ENCODE measurements at regions not wholly inside any gene's neighbourhood (a gene's known extent, or its start where the extent isn't known, plus 50 kb on each side); places are given as distances from the start of the nearest gene placed in this dataset.
"Not testable (repeated sequence)": the region's sequence is repeated elsewhere in the genome, so short reads cannot be mapped to it uniquely, and the experiment has no call there.

DNA sequence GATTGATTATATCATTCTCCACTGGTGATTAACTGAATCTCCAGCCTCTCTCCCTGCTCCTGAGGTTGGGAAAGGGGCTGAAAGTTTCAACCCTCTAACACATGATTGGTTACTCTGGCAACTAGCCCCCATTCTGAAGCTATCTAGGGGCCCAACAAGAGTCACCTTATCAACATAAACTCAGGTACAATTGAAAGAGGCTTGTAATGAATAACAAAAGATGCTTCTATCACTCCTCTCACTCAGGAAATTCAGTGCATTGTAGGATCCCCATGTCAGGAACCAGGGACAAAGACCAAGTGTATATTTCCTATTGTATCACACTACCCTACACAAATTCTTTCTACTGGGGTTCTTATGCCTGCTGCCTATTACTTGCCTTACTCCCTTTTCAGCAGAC, 123.9 kb upstream of the SLC13A1 start (continued):
- TF ChIP-seq ETV6 (conservative IDR thresholded peaks at IDR 0.05 in 1 of 2, IDR thresholded peaks at IDR 0.05 in 1 of 2; ENCODE audit: borderline replicate concordance in 1 of 2, low read depth in 1 of 2) = no peak
- no peak for TF ChIP-seq SPI1 (IDR thresholded peaks at IDR 0.05; ENCODE audit: borderline replicate concordance, insufficient read depth, low read depth, low read length)
- TF ChIP-seq EZH2 (IDR thresholded peaks at IDR 0.05; ENCODE audit: borderline replicate concordance, control insufficient read depth, low read depth, low read length) = no peak
- TF ChIP-seq, protein P1, sequence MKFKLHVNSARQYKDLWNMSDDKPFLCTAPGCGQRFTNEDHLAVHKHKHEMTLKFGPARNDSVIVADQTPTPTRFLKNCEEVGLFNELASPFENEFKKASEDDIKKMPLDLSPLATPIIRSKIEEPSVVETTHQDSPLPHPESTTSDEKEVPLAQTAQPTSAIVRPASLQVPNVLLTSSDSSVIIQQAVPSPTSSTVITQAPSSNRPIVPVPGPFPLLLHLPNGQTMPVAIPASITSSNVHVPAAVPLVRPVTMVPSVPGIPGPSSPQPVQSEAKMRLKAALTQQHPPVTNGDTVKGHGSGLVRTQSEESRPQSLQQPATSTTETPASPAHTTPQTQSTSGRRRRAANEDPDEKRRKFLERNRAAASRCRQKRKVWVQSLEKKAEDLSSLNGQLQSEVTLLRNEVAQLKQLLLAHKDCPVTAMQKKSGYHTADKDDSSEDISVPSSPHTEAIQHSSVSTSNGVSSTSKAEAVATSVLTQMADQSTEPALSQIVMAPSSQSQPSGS (IDR thresholded peaks at IDR 0.05; ENCODE audit: low read length) = no peak

GRCh38 chr7:123321578-123321977, 121.8 kb upstream of the SLC13A1 start:
- H4K20me1 ChIP-seq (ENCODE audit: control insufficient read depth, insufficient read depth); SMC1A ChIA-PET (ENCODE audit: uncharacterized antibody, unreplicated experiment); RAD21 ChIA-PET (ENCODE audit: unreplicated experiment); H3K9ac ChIP-seq (ENCODE audit: control insufficient read depth, insufficient read depth, low read length); H3K36me3 ChIP-seq (ENCODE audit: control insufficient read depth in 2 of 2, insufficient read depth in 2 of 2, low read length in 1 of 2); POLR2A ChIA-PET; H3K27ac ChIP-seq (ENCODE audit: control insufficient read depth, insufficient read depth); ATAC-seq; DNase-seq (ENCODE audit: low read depth, low spot score); H3K9me3 ChIP-seq (replicated peaks; ENCODE audit: control insufficient read depth, insufficient read depth, low read length); H3K4me3 ChIP-seq; H3K4me2 ChIP-seq (ENCODE audit: control insufficient read depth, insufficient read depth); H3K79me2 ChIP-seq (ENCODE audit: control insufficient read depth, insufficient read depth, low read length); H3K27me3 ChIP-seq (replicated peaks in 1 of 2; ENCODE audit: control insufficient read depth in 2 of 2, insufficient read depth in 2 of 2, low read length in 1 of 2); H3K4me1 ChIP-seq (ENCODE audit: control insufficient read depth, insufficient read depth, low read length); in situ Hi-C loops (cut with MboI); intact Hi-C loops (cut with micrococcal nuclease; ENCODE audit: unreplicated experiment); H2AFZ ChIP-seq (ENCODE audit: control insufficient read depth, low read depth, low read length); FAIRE-seq; BruUV-seq (replicated peaks): not testable (repeated sequence)
- CTCF ChIA-PET = interaction anchor here (0.6 to 0.7 kb wide), 2 partner anchors 36 to 871 kb away, joined by 3 to 5 read pairs; no protein-coding TSS in a partner anchor
- 36% methylated on average over 5 of the region's 5 CpGs for WGBS (ENCODE audit: insufficient coverage, insufficient replicate concordance, low lambda C conversion rate, missing lambda C conversion rate)

DNA sequence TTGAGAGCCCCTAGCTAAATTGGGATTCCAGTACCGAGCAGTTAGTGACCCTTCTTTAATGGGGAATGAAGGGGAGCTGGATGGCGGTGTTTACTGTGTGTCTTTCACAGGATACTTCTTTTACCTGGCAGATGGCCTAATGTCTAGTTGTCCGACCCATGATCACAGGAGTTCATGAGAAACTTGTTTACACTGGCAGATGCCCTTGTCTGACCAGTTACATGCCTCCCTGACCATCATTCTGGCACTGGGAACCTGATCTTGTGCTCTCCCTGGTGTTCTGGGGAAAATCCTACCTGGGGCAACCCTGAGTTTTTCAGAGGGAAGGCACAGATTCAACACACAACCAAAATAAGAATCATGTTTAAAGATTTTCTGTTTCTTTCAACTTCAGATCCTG, 120.1 kb upstream of the SLC13A1 start:
- Histone ChIP-seq H3K4me2 (ENCODE audit: control insufficient read depth, insufficient read depth) (no peak overlapping the region), H3K36me3 (ENCODE audit: control insufficient read depth in 2 of 2, insufficient read depth in 2 of 2, low read length in 1 of 2) (no peaks in the 10 kb centered on the region), H4K20me1 (ENCODE audit: control insufficient read depth, insufficient read depth) (no peaks in the 10 kb centered on the region), H3K4me3 (no peak overlapping the region), H3K27ac (ENCODE audit: control insufficient read depth, insufficient read depth) (no peak overlapping the region), H2AFZ (ENCODE audit: control insufficient read depth, low read depth, low read length) (no peak overlapping the region), H3K9me3 (replicated peaks; ENCODE audit: control insufficient read depth, insufficient read depth, low read length) (no peaks in the 10 kb centered on the region; the same call in 2 of the 3 replicates), H3K9ac (ENCODE audit: control insufficient read depth, insufficient read depth, low read length) (no peak overlapping the region), H3K4me1 (ENCODE audit: control insufficient read depth, insufficient read depth, low read length) (no peaks in the 10 kb centered on the region), H3K27me3 (replicated peaks in 1 of 2; ENCODE audit: control insufficient read depth in 2 of 2, insufficient read depth in 2 of 2, low read length in 1 of 2) (no peaks in the 10 kb centered on the region), H3K79me2 (ENCODE audit: control insufficient read depth, insufficient read depth, low read length) (no peaks in the 10 kb centered on the region)
- FAIRE-seq (no peak), ATAC-seq (no peak), DNase-seq (ENCODE audit: low read depth, low spot score) (no peak)
- 29% methylated on average over 3 of the region's 3 CpGs for WGBS (ENCODE audit: insufficient coverage, insufficient replicate concordance, low lambda C conversion rate, missing lambda C conversion rate)
- CTCF ChIA-PET = no interaction called here
- RAD21 ChIA-PET (ENCODE audit: unreplicated experiment) = no interaction called here
- BruUV-seq (replicated peaks) = no TSS peak
- TF ChIP-seq BACH1 (IDR thresholded peaks at IDR 0.05; ENCODE audit: borderline replicate concordance) = no peak
- TF ChIP-seq SRF (IDR thresholded peaks at IDR 0.05; ENCODE audit: low read depth in 2 of 2, low read length in 2 of 2) = no peak
- TF ChIP-seq TCF3 (IDR thresholded peaks at IDR 0.05; ENCODE audit: borderline replicate concordance, insufficient read depth, low read depth, low read length) = no peak
- TF ChIP-seq ZNF207 (IDR thresholded peaks at IDR 0.05; ENCODE audit: borderline replicate concordance) = no peak
- no peak for TF ChIP-seq ZZZ3 (IDR thresholded peaks at IDR 0.05; ENCODE audit: control insufficient read depth, insufficient read length, low read depth)
- no peak for TF ChIP-seq ESRRA (IDR thresholded peaks at IDR 0.05; ENCODE audit: low read length)
- TF ChIP-seq, protein P2, sequence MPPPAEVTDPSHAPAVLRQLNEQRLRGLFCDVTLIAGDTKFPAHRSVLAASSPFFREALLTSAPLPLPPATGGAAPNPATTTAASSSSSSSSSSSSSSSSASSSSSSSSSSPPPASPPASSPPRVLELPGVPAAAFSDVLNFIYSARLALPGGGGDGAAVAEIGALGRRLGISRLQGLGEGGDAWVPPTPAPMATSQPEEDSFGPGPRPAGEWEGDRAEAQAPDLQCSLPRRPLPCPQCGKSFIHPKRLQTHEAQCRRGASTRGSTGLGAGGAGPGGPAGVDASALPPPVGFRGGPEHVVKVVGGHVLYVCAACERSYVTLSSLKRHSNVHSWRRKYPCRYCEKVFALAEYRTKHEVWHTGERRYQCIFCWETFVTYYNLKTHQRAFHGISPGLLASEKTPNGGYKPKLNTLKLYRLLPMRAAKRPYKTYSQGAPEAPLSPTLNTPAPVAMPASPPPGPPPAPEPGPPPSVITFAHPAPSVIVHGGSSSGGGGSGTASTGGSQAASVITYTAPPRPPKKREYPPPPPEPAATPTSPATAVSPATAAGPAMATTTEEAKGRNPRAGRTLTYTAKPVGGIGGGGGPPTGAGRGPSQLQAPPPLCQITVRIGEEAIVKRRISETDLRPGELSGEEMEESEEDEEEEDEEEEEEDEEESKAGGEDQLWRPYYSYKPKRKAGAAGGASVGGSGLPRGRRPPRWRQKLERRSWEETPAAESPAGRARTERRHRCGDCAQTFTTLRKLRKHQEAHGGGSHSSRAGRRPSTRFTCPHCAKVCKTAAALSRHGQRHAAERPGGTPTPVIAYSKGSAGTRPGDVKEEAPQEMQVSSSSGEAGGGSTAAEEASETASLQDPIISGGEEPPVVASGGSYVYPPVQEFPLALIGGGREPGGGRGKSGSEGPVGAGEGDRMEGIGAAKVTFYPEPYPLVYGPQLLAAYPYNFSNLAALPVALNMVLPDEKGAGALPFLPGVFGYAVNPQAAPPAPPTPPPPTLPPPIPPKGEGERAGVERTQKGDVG (CRISPR knock-in tag; IDR thresholded peaks at IDR 0.05) = no peak
- TF ChIP-seq TARDBP (IDR thresholded peaks at IDR 0.05; ENCODE audit: borderline replicate concordance) = no peak
- POLR2A ChIA-PET = no interaction called here
- intact Hi-C loops (cut with micrococcal nuclease; ENCODE audit: unreplicated experiment) (no loop called here), in situ Hi-C loops (cut with MboI) (no loop called here)
- SMC1A ChIA-PET (ENCODE audit: uncharacterized antibody, unreplicated experiment) = no interaction called here
